Gastroesophageal sphincter (tissue), 4 donors: ENCODE measurements at regions not wholly inside any gene's neighbourhood (a gene's known extent, or its start where the extent isn't known, plus 50 kb on each side); places are given as distances from the start of the nearest gene placed in this dataset.
A peak's percentile ranks its signal among the peaks of the same experiment; 100 is the strongest.

Experiments used
- ATAC-seq: fragments of 150-250 bp; one replicate; pipeline ENCODE4 v1.9.1; 2016; ENCODE audit warnings: mild to moderate bottlenecking, moderate library complexity
- H3K27ac ChIP-seq, 4 donors: fragments of 200-600 bp; sonication (generic) in 3 of 4; 1 replicate in 3 of 4; 2 replicates in 1 of 4; pipeline ENCODE4 v1.5.1; 2016 to 2019
- H3K27me3 ChIP-seq: fragments of 200-600 bp; sonication (generic); one replicate; pipeline ENCODE4 v1.5.1; 2019
- H3K36me3 ChIP-seq, 2 donors: fragments of 200-600 bp; sonication (generic); one replicate each; pipeline ENCODE4 v1.5.1; 2019; ENCODE audit warnings: control low read depth in 1 of 2
- H3K4me1 ChIP-seq, 3 donors: fragments of 200-600 bp; sonication (generic); 1 replicate in 2 of 3; 2 replicates in 1 of 3; pipeline ENCODE4 v1.5.1; 2016 to 2019; ENCODE audit warnings: control low read depth in 2 of 3
- H3K4me3 ChIP-seq, 2 donors: fragments of 200-600 bp; sonication (generic); one replicate each; pipeline ENCODE4 v1.5.1; 2019; ENCODE audit warnings: mild to moderate bottlenecking in 1 of 2, moderate library complexity in 1 of 2
- H3K9me3 ChIP-seq, 3 donors: fragments of 200-600 bp; sonication (generic); one replicate each; pipeline ENCODE4 v1.5.1; 2017 to 2019; ENCODE audit warnings: control low read depth in 2 of 3
- CTCF ChIP-seq, 4 experiments: fragments of 200-600 bp in 2 of 4; fragments of 450-650 bp in 2 of 4; sonication (generic) in 1 of 4; IDR thresholded peaks; one replicate each; pipeline ENCODE4 v1.5.1; 2017 to 2019; ENCODE audit warnings: antibody characterized with exemption in 4 of 4, mild to moderate bottlenecking in 2 of 4, moderate library complexity in 2 of 4
- EP300 ChIP-seq: sonication (generic); formaldehyde crosslinking; IDR thresholded peaks from one replicate; pipeline ENCODE4 v1.6.1; 2017; ENCODE audit warnings: antibody characterized with exemption, mild to moderate bottlenecking
- POLR2A ChIP-seq, 2 donors: fragments of 450-650 bp; IDR thresholded peaks; one replicate each; pipeline ENCODE4 v1.6.1; 2017; ENCODE audit warnings: antibody characterized with exemption in 2 of 2, mild to moderate bottlenecking in 2 of 2, moderate library complexity in 1 of 2
- POLR2AphosphoS5 ChIP-seq: sonication (generic); formaldehyde crosslinking; IDR thresholded peaks from one replicate; pipeline ENCODE4 v1.6.1; 2017; ENCODE audit warnings: antibody characterized with exemption
- WGBS, 2 donors: methylation state at CpG; one replicate each; pipeline ENCODE4 v1.1.5; 2018; ENCODE audit warnings: low coverage in 1 of 2; 5-methylcytosine and 5-hydroxymethylcytosine counted together

- H3K4me3 ChIP-seq = no peak overlapping the region
- WGBS, 2 donors = 90 to 100% methylated on average over 1 to 2 of the region's 2 CpGs
These were observed 77.3 kb downstream of the TMEM100 start for GRCh38 chr17:55645361-55645760.

GRCh38 chr17:55644346-55644745 lies 78.3 kb downstream of the TMEM100 start:
- WGBS, 2 donors = 80 to 86% methylated on average over 5 of the region's 5 CpGs
- no peak overlapping the region for H3K27ac ChIP-seq
- TF ChIP-seq POLR2AphosphoS5 (no peak), CTCF (IDR thresholded peaks at IDR 0.05) (no peak), EP300 (no peak), POLR2A (IDR thresholded peaks at IDR 0.05) (no peak)
- no peaks in the 10 kb centered on the region for H3K9me3 ChIP-seq
- H3K4me3 ChIP-seq = no peak overlapping the region
- peaks cover 0 to 8% (median 0%) of the 10 kb centered on the region in 3 donors for H3K4me1 ChIP-seq
- H3K27me3 ChIP-seq = no peaks in the 10 kb centered on the region
- no peaks in the 10 kb centered on the region for H3K36me3 ChIP-seq
- no peak for ATAC-seq

More at GRCh38 chr17:55645361-55645760, 77.3 kb downstream of the TMEM100 start:
- Histone ChIP-seq H3K9me3 (no peaks in the 10 kb centered on the region), H3K36me3 (no peaks in the 10 kb centered on the region), H3K27me3 (no peaks in the 10 kb centered on the region), H3K27ac (no peak overlapping the region), H3K4me1 (peaks cover 0 to 8% (median 0%) of the 10 kb centered on the region in 3 donors)
- no peak for ATAC-seq
- TF ChIP-seq POLR2AphosphoS5 (no peak), EP300 (no peak), CTCF (IDR thresholded peaks at IDR 0.05) (no peak), POLR2A (IDR thresholded peaks at IDR 0.05) (no peak)

- no peak for ATAC-seq
- no peaks in the 10 kb centered on the region for H3K9me3 ChIP-seq
- no peak overlapping the region for H3K4me3 ChIP-seq
- peaks cover 0 to 8% (median 0%) of the 10 kb centered on the region in 3 donors for H3K4me1 ChIP-seq
- no peaks in the 10 kb centered on the region for H3K36me3 ChIP-seq
- 88 to 100% methylated on average over 1 of the region's 1 CpG for WGBS, 2 donors
- no peak overlapping the region for H3K27ac ChIP-seq
- TF ChIP-seq POLR2AphosphoS5 = no peak
- no peak for TF ChIP-seq EP300
- no peak for TF ChIP-seq CTCF (IDR thresholded peaks at IDR 0.05)
- TF ChIP-seq POLR2A (IDR thresholded peaks at IDR 0.05) = no peak
- no peaks in the 10 kb centered on the region for H3K27me3 ChIP-seq
These were observed 79.9 kb downstream of the TMEM100 start for GRCh38 chr17:55642741-55643140.

GRCh38 chr17:55641676-55642081 lies 81.0 kb downstream of the TMEM100 start:
- Histone ChIP-seq H3K9me3 (no peaks in the 10 kb centered on the region), H3K27me3 (no peaks in the 10 kb centered on the region), H3K36me3 (no peaks in the 10 kb centered on the region), H3K4me1 (peaks cover 0 to 8% (median 0%) of the 10 kb centered on the region in 3 donors), H3K4me3 (no peak overlapping the region), H3K27ac (no peak overlapping the region)
- peak; percentile 60 for ATAC-seq
- WGBS, 2 donors = 39% methylated on average over 3 of the region's 3 CpGs; no CpG with 5 or more reads in 1 of the 2 donors
- peak in 3 of 4 experiments; percentile 54 to 61 (median 57) for TF ChIP-seq CTCF (IDR thresholded peaks at IDR 0.05)
- TF ChIP-seq POLR2AphosphoS5 = no peak

GRCh38 chr17:55639096-55639495 lies 83.6 kb downstream of the TMEM100 start:
- Histone ChIP-seq H3K27me3 (no peaks in the 10 kb centered on the region), H3K4me1 (peaks cover 0 to 20% (median 0%) of the 10 kb centered on the region in 3 donors), H3K27ac (no peak overlapping the region), H3K9me3 (no peaks in the 10 kb centered on the region), H3K4me3 (no peak overlapping the region), H3K36me3 (no peaks in the 10 kb centered on the region)
- WGBS, 2 donors = 92 to 100% methylated on average over 2 to 3 of the region's 4 CpGs
- TF ChIP-seq CTCF (IDR thresholded peaks at IDR 0.05) = no peak
- TF ChIP-seq EP300 = no peak
- TF ChIP-seq POLR2A (IDR thresholded peaks at IDR 0.05) = no peak
- TF ChIP-seq POLR2AphosphoS5 = no peak
- no peak for ATAC-seq
